Endothelial cell of umbilical vein (primary cell): ENCODE measurements at regions not wholly inside any gene's neighbourhood (a gene's known extent, or its start where the extent isn't known, plus 50 kb on each side); places are given as distances from the start of the nearest gene placed in this dataset.

Source experiments
- EZH2 ChIP-seq: IDR thresholded peaks from 2 replicates; pipeline ENCODE4 v1.6.1; 2012; ENCODE audit warnings: borderline replicate concordance, low read depth, mild to moderate bottlenecking, moderate library complexity, low read length, inconsistent platforms; ENCODE audit not compliant: severe bottlenecking
- GATA2 ChIP-seq: IDR thresholded peaks from 2 replicates; pipeline ENCODE4 v1.7.0; 2011; ENCODE audit warnings: low read depth, mild to moderate bottlenecking, moderate library complexity, mixed read lengths, low read length; ENCODE audit not compliant: insufficient read length, insufficient read depth
- MAX ChIP-seq: IDR thresholded peaks from 2 replicates; pipeline ENCODE4 v1.6.1; 2011; ENCODE audit not compliant: insufficient read depth, insufficient read length
- POLR2A ChIP-seq: IDR thresholded peaks from 2 replicates; pipeline ENCODE4 v1.6.1; 2012; ENCODE audit warnings: low read depth, mild to moderate bottlenecking, control low read depth, low read length
- TF ChIP-seq, protein P1 (sequence below), 2 donors: IDR thresholded peaks; 1 replicate in 1 of 2; 2 replicates in 1 of 2; pipeline ENCODE4 v1.5.1; 2011; ENCODE audit warnings: low read length in 2 of 2, mild to moderate bottlenecking in 2 of 2, moderate library complexity in 2 of 2, control low read depth in 1 of 2, inconsistent platforms in 1 of 2, low read depth in 1 of 2; ENCODE audit not compliant: insufficient read depth in 1 of 2; ENCODE audit errors: extremely low read depth in 1 of 2

DNA sequence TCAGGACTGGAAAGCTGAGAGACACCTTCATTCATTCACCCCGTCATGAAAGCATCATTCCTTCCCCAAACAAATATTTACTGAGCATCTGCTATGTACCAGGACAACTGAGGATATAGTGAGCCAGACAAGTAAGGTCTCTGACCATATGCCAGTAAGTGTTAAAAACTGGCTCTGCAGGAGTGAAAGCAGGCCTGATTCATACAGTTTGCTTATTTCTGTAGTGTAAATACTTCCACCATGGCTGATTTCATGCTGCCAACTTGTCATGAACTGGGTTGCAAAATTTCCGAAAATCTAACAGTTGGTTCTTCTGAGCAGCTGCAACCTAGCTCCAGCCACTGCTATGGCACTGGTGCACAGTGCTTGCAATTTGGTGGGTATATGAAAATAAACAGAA lies 68.1 kb downstream of the YIPF5 start:
- no peak for TF ChIP-seq POLR2A
- no peak for TF ChIP-seq EZH2
- no peak for TF ChIP-seq GATA2
- TF ChIP-seq, protein P1, sequence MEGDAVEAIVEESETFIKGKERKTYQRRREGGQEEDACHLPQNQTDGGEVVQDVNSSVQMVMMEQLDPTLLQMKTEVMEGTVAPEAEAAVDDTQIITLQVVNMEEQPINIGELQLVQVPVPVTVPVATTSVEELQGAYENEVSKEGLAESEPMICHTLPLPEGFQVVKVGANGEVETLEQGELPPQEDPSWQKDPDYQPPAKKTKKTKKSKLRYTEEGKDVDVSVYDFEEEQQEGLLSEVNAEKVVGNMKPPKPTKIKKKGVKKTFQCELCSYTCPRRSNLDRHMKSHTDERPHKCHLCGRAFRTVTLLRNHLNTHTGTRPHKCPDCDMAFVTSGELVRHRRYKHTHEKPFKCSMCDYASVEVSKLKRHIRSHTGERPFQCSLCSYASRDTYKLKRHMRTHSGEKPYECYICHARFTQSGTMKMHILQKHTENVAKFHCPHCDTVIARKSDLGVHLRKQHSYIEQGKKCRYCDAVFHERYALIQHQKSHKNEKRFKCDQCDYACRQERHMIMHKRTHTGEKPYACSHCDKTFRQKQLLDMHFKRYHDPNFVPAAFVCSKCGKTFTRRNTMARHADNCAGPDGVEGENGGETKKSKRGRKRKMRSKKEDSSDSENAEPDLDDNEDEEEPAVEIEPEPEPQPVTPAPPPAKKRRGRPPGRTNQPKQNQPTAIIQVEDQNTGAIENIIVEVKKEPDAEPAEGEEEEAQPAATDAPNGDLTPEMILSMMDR (IDR thresholded peaks at IDR 0.05; ENCODE audit: extremely low read depth in 1 of 2, insufficient read depth in 1 of 2, low read depth in 1 of 2, low read length in 2 of 2), result no peak
- TF ChIP-seq MAX, result no peak
